MM.1S (cell line): ENCODE measurements at regions not wholly inside any gene's neighbourhood (a gene's known extent, or its start where the extent isn't known, plus 50 kb on each side); places are given as distances from the start of the nearest gene placed in this dataset.

Experiments
- DNase-seq: peaks from one replicate; pipeline ENCODE4 v3.0.0-alpha.2; 2015
- H2AFZ ChIP-seq: fragments of 300-600 bp; sonication (generic); 2 replicates; pipeline ENCODE4 v1.6.0; 2016; ENCODE audit warnings: antibody characterized with exemption, low read length
- H3F3A ChIP-seq: fragments of 300-600 bp; sonication (generic); 2 replicates; pipeline ENCODE4 v1.6.1; 2016; ENCODE audit warnings: mild to moderate bottlenecking, antibody characterized with exemption, low read length, moderate library complexity, mixed read lengths; ENCODE audit not compliant: insufficient read depth
- H3K27ac ChIP-seq: fragments of 300-600 bp; sonication (generic); 2 replicates; pipeline ENCODE4 v1.5.1; 2016; ENCODE audit warnings: mild to moderate bottlenecking, low read length
- H3K27me3 ChIP-seq: fragments of 300-600 bp; sonication (generic); replicated peaks from 2 replicates; pipeline ENCODE4 v1.6.0; 2016; ENCODE audit warnings: low read length; ENCODE audit not compliant: insufficient read depth
- H3K36me3 ChIP-seq: fragments of 300-600 bp; sonication (generic); replicated peaks from 2 replicates; pipeline ENCODE4 v1.6.1; 2016; ENCODE audit warnings: mild to moderate bottlenecking, low read length, mixed read lengths; ENCODE audit not compliant: insufficient read depth
- H3K4me1 ChIP-seq: fragments of 300-600 bp; sonication (generic); 2 replicates; pipeline ENCODE4 v1.6.1; 2016; ENCODE audit warnings: low read length, mixed read lengths
- H3K4me2 ChIP-seq: fragments of 300-600 bp; sonication (generic); 2 replicates; pipeline ENCODE4 v1.6.0; 2016; ENCODE audit warnings: low read depth, low read length
- H3K4me3 ChIP-seq: fragments of 300-600 bp; sonication (generic); 2 replicates; pipeline ENCODE4 v1.5.1; 2016; ENCODE audit warnings: low read length, mixed read lengths
- H3K79me2 ChIP-seq: fragments of 300-600 bp; sonication (generic); 2 replicates; pipeline ENCODE4 v1.6.1; 2016; ENCODE audit warnings: mixed run types, low read length, mixed read lengths
- H3K9ac ChIP-seq: fragments of 300-600 bp; sonication (generic); 2 replicates; pipeline ENCODE4 v1.6.1; 2016; ENCODE audit warnings: low read length, mixed read lengths
- H3K9me2 ChIP-seq: fragments of 300-600 bp; sonication (generic); replicated peaks from 2 replicates; pipeline ENCODE4 v1.6.1; 2016; ENCODE audit warnings: mild to moderate bottlenecking, low read length, mixed read lengths; ENCODE audit not compliant: insufficient read depth
- H3K9me3 ChIP-seq: fragments of 300-600 bp; sonication (generic); replicated peaks from 2 replicates; pipeline ENCODE4 v1.6.1; 2016; ENCODE audit warnings: mild to moderate bottlenecking, low read length, mixed read lengths; ENCODE audit not compliant: insufficient read depth
- H4K20me1 ChIP-seq: fragments of 300-600 bp; sonication (generic); 2 replicates; pipeline ENCODE4 v1.6.1; 2016; ENCODE audit warnings: mild to moderate bottlenecking, low read length, moderate library complexity, mixed read lengths; ENCODE audit not compliant: insufficient read depth
- CTCF ChIP-seq: fragments of 300-600 bp; sonication (generic); IDR thresholded peaks from 2 replicates; pipeline ENCODE4 v1.5.1; 2016; ENCODE audit warnings: antibody characterized with exemption, low read length, mixed read lengths
- EZH2 ChIP-seq: fragments of 300-600 bp; sonication (generic); optimal IDR thresholded peaks from 2 replicates; pipeline ENCODE3; 2017; ENCODE audit warnings: low read depth, mild to moderate bottlenecking, antibody characterized with exemption, low read length, mixed read lengths
- EZH2phosphoT487 ChIP-seq: fragments of 300-600 bp; sonication (generic); IDR thresholded peaks from 2 replicates; pipeline ENCODE4 v1.6.1; 2018; ENCODE audit warnings: antibody characterized with exemption, low read length

GRCh38 chr7:55623617-55624016 is 51.3 kb upstream of the VOPP1 start:
- H3K4me3 ChIP-seq: no peak overlapping the region
- DNase-seq: no peak
- no peaks in the 10 kb centered on the region for H3K9me3 ChIP-seq
- no peaks in the 10 kb centered on the region for H3K79me2 ChIP-seq
- H3K27ac ChIP-seq: no peak overlapping the region
- H3K36me3 ChIP-seq: no peaks in the 10 kb centered on the region
- no peaks in the 10 kb centered on the region for H3K4me1 ChIP-seq
- H3K9ac ChIP-seq: no peak overlapping the region
- TF ChIP-seq CTCF (no peak), EZH2 (no peak), EZH2phosphoT487 (no peak)
- H3F3A ChIP-seq: no peaks in the 10 kb centered on the region
- H3K27me3 ChIP-seq: no peaks in the 10 kb centered on the region
- no peaks in the 10 kb centered on the region for H4K20me1 ChIP-seq
- no peaks in the 10 kb centered on the region for H3K9me2 ChIP-seq
- H2AFZ ChIP-seq: no peak overlapping the region
- no peak overlapping the region for H3K4me2 ChIP-seq

- TF ChIP-seq CTCF: no peak
- no peak for DNase-seq
- no peaks in the 10 kb centered on the region for H3K4me1 ChIP-seq
- H3F3A ChIP-seq: no peaks in the 10 kb centered on the region
- no peaks in the 10 kb centered on the region for H3K79me2 ChIP-seq
- H3K9me2 ChIP-seq: no peaks in the 10 kb centered on the region
- H3K36me3 ChIP-seq: no peaks in the 10 kb centered on the region
- no peak overlapping the region for H3K27ac ChIP-seq
- H3K9me3 ChIP-seq: no peaks in the 10 kb centered on the region
- H4K20me1 ChIP-seq: no peaks in the 10 kb centered on the region
- no peak overlapping the region for H2AFZ ChIP-seq
- no peak overlapping the region for H3K9ac ChIP-seq
- H3K27me3 ChIP-seq: no peaks in the 10 kb centered on the region
- H3K4me3 ChIP-seq: no peak overlapping the region
- no peak overlapping the region for H3K4me2 ChIP-seq
Observed at GRCh38 chr7:55622241-55622640, 49.9 kb upstream of the VOPP1 start.
